ENCODE measurements at regions not wholly inside any gene's neighbourhood (a gene's known extent, or its start where the extent isn't known, plus 50 kb on each side); places are given as distances from the start of the nearest gene placed in this dataset.

- Histone ChIP-seq H3K27ac (no peak overlapping the region), H3K4me1 (no peaks in the 10 kb centered on the region), H3K9me3 (no peaks in the 10 kb centered on the region), H3K36me3 (no peaks in the 10 kb centered on the region), H3K4me3 (no peak overlapping the region), H3K27me3 (no peaks in the 10 kb centered on the region)
- no peak for DNase-seq
- intact Hi-C loops (cut with DNase I; ENCODE audit: low total_unique reads): no loop called here
- TF ChIP-seq, protein P1, sequence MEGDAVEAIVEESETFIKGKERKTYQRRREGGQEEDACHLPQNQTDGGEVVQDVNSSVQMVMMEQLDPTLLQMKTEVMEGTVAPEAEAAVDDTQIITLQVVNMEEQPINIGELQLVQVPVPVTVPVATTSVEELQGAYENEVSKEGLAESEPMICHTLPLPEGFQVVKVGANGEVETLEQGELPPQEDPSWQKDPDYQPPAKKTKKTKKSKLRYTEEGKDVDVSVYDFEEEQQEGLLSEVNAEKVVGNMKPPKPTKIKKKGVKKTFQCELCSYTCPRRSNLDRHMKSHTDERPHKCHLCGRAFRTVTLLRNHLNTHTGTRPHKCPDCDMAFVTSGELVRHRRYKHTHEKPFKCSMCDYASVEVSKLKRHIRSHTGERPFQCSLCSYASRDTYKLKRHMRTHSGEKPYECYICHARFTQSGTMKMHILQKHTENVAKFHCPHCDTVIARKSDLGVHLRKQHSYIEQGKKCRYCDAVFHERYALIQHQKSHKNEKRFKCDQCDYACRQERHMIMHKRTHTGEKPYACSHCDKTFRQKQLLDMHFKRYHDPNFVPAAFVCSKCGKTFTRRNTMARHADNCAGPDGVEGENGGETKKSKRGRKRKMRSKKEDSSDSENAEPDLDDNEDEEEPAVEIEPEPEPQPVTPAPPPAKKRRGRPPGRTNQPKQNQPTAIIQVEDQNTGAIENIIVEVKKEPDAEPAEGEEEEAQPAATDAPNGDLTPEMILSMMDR (IDR thresholded peaks at IDR 0.05): no peak
Measured at GRCh38 chr2:177010146-177010545, 202.4 kb upstream of the HNRNPA3 start.

DNA sequence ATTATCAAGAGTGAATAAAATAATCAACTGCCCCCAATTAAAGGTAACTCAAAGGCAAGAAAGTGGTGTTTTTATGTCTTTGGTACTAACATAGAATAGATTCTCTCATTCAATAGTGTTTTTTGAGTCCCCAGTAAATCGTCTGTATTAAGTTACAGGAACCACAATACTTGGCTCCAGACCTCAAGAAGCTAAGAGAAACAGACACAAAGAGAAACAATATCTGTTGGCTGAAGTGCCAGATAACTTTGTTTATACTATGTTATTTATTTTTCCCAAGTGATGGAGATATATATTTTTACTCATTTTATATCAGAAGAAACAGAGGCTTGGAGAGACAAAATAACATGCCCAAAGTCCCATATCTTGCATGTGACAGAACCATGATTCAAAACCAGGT is 201.7 kb upstream of the HNRNPA3 start:
- Histone ChIP-seq H3K9me3 (no peaks in the 10 kb centered on the region), H3K27ac (no peak overlapping the region), H3K4me3 (no peak overlapping the region), H3K4me1 (no peaks in the 10 kb centered on the region), H3K27me3 (no peaks in the 10 kb centered on the region), H3K36me3 (no peaks in the 10 kb centered on the region)
- intact Hi-C loops (cut with DNase I; ENCODE audit: low total_unique reads): no loop called here
- no peak for DNase-seq
- TF ChIP-seq, protein P1 (IDR thresholded peaks at IDR 0.05): no peak

DNA sequence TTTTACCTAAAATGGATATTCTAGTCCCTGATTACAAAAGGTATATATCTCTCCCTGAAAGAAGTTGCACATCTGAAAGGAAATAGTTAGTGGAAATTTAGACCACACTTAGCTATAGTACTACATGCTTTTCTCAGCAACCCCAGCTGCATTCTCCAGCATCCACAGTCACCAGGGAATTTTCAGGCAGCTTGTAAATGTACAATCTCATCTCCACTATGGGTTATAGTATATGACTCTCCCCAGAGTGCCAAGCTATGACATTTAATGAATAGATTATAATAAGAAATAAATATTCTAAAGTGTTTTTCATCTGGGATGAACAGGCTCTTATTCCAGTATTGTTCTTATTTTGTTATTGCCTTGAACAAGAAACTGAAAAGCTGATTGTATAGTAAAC is 197.6 kb upstream of the HNRNPA3 start:
- no peak for DNase-seq
- Histone ChIP-seq H3K36me3 (no peaks in the 10 kb centered on the region), H3K9me3 (no peaks in the 10 kb centered on the region), H3K27me3 (no peaks in the 10 kb centered on the region), H3K4me3 (no peak overlapping the region), H3K4me1 (no peaks in the 10 kb centered on the region), H3K27ac (no peak overlapping the region)
- intact Hi-C loops (cut with DNase I; ENCODE audit: low total_unique reads): no loop called here
- TF ChIP-seq, protein P1 (IDR thresholded peaks at IDR 0.05): no peak

- DNase-seq: no peak
- no peak overlapping the region for H3K4me3 ChIP-seq
- intact Hi-C loops (cut with DNase I; ENCODE audit: low total_unique reads): no loop called here
- no peaks in the 10 kb centered on the region for H3K4me1 ChIP-seq
- no peaks in the 10 kb centered on the region for H3K9me3 ChIP-seq
- TF ChIP-seq, protein P1 (IDR thresholded peaks at IDR 0.05): no peak
- no peaks in the 10 kb centered on the region for H3K27me3 ChIP-seq
- H3K27ac ChIP-seq: no peak overlapping the region
- H3K36me3 ChIP-seq: no peaks in the 10 kb centered on the region
Measured at GRCh38 chr2:177015356-177015923, 197.2 kb upstream of the HNRNPA3 start.

DNA sequence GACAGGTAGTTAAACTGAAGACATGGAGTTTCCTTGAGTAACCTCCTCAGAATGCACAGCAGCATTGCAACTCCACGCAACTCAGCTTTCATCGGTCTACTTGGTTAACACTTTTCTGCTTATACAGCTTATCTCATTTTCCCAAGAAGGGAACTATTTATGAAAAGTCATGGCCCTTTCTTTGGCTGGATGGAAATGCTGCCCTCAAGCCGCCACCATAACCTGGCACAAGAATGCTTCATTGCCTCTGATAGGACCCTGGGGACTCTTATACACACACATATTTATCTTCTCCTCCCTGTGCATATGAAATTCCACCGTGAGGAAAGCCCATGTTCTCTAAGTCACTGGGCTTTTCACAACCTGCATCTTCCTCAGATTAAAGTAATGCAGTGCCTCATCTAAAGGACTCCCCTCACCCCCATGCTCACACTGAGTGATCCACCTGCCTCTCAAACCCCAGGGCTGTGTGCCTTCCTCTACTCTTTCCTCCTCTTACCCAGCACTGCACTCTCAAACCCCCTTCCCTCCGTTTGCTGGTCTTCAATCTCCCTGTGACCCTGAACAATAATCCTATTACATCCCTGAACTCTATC is 192.0 kb upstream of the HNRNPA3 start:
- Histone ChIP-seq H3K36me3 (no peaks in the 10 kb centered on the region), H3K4me3 (no peak overlapping the region), H3K9me3 (no peaks in the 10 kb centered on the region), H3K27ac (no peak overlapping the region), H3K27me3 (no peaks in the 10 kb centered on the region), H3K4me1 (no peaks in the 10 kb centered on the region)
- intact Hi-C loops (cut with DNase I; ENCODE audit: low total_unique reads): no loop called here
- no peak for DNase-seq
- TF ChIP-seq, protein P1 (IDR thresholded peaks at IDR 0.05): no peak

Data from tibial artery (tissue), 4 donors.